GM19467 (cell line): ENCODE measurements at regions not wholly inside any gene's neighbourhood (a gene's known extent, or its start where the extent isn't known, plus 50 kb on each side); places are given as distances from the start of the nearest gene placed in this dataset.

Source experiments
- ATAC-seq: cut with Tn5 transposase; IDR thresholded peaks from one replicate; pipeline ENCODE4 v1.9.1; 2021; ENCODE audit warnings: mild to moderate bottlenecking, moderate library complexity; ENCODE audit not compliant: unreplicated experiment

DNA sequence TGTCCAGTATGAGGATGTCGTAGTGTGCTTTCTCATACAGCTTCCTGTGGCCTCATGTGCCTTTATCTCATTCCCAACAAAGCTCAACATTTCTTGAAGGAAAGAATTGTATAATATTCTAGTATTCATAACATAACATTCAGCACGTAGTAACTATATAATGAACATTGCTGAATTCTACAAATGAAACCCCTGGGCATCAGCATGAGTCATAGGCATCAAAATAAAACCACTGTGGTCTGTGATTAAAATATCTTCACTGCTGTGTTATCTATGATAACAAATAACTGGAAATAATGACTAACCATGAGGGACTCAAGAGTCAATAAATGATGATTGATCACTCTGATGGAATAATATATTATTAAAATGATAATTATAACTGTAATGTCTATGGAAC is 255.2 kb downstream of the EMP1 start:
- no peak for ATAC-seq

DNA sequence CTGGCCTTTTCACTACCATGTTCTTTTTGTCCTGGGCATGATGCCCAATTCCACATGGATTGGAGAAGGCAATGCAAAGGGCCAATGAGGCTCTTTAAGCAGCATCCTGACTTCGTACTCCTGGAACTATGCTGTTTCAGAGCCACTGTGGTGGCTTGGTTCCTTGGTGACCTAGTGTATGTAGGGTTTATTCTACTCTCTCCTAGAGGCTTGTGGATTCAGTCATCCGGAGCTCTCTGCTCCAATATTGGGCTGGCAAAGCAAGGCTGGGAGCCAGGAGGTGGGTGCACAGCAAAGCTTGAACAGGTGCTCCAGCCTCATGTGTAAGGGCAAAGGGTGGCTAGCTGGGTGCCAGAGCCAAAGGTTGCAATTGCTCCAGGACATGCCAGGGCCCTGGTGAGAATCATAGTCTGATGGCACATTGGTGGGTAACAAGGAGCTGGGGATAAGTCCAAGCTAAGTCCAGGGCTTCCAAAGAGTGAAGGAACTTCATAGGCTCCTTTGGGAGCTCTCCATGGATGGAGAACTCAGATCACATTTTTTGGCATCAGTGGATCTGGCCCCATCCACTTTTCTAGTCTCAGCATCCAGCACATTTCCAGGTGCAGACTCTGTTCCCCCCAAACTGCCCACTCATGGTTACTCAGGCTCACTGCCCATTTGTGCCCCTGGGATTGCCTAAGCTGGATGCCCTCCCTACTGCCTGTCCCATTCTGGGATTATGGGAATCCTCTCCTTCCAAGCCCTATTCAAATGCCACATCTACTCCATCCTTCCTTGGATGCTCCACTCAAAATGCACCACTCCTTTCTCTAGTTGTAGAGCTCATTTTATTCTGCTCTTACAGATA is 253.9 kb downstream of the EMP1 start:
- ATAC-seq = no peak

DNA sequence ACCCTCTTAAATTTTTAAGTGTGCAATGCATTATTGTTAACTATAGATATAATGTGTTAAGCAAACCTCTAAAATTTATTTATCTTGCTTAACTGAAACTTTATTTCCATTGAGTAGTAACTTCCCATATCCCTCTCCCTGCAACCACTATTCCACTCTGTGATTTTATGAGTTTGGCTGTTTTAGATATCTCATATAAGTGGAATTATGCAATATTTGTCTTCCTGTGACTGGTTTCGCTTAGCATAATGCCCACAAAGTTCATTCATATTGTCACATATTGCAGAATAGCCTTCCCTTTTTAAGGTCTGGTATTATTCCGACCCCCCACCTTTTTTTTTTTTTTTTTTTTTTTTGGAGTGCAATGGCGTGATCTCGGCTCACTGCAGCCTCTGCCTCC is 247.6 kb downstream of the EMP1 start:
- ATAC-seq = no peak

DNA sequence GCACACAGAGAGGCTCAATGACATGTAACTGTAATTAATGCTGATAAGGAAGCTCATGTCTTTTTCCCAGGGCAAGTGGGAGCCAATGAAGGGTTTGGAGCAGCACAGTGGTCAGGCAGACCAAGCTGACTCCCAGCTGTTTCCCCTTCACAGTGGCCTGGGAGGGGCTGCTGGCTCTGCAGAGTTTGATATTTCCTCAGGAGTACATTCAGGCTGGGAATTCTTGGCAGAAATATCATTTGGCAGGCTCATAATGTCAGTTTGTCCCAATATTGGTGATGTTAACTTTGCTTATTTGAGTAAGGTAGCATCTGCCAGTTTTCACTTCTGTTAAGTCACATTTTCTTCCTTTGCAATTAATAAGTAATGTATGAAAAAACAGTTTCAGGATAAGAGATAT is 247.0 kb downstream of the EMP1 start:
- ATAC-seq = no peak

DNA sequence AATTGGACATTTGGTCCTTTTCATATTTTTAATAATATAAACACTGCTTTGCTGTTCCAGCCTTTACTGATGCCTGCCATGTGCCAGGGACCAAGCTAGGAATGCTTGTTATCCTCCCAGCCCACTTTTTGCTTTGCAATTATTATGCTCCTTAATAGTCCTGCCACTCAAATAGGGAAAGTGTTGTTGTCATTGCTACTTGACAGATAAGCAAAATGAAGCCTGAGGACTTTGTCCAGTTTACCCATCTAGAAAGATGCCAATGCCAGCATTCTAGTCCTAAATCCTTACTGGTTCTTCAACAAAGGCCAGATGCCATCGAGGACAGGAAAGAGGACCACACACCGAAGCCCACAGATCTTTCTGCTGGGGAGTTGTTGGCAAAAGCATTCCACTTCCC is 246.5 kb downstream of the EMP1 start:
- no peak for ATAC-seq

DNA sequence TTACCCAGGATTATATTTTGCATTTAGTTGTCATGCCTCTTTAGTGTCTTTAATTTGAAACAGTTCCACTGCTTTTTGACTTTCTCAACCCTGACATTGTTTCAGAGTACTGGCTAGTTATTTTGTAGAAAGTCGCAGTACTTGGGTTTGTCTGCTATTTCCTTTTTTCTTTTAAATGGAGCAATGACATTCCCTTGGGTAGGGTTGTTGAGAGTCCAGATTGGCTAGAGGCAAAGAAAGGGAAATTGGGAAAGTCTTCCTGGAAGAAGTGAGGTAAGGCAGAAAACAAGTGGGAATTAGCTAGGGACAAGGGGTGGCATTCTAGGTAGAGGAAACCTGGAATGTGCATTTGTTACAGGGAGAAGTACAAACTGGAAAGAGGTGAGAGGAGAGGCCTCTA is 245.9 kb downstream of the EMP1 start:
- no peak for ATAC-seq

DNA sequence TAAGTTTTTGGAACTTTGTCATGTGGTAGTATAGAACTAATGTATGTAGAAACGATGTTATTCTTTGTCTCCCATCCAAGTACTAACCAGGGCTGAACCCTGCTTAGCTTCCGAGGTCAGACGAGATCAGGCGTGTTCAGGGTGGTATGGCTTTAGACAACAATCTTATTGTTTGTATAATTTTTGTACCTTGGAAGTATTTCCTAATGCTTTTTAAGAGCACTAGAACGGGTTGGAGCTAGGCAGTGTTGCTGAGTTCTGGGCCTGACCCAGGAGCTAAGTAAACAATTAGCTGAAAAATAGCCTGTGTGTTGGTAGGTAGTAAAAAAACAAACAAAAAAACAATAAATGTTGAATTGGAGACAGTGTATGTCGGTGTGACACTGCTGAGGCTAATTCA is 244.3 kb downstream of the EMP1 start:
- ATAC-seq = no peak

DNA sequence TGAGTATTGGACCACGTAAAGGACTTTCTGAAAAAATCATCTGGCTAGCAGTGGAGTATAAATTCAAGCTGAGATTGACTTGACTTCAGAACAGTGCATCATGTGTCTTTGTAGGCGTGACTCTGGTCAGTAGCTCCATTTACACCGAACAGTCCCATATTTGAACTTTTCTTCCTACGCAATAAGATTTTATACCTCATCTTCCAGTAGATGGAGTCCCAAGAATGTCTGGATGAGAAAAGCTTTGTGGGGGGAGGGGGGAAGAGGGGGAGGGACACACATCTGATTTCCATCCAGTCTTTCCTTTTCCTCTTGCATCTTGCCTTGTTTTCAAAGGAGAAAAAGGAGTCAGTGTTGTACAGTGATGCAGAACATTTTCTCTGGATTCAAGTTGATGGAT is 241.0 kb downstream of the EMP1 start:
- ATAC-seq = no peak

DNA sequence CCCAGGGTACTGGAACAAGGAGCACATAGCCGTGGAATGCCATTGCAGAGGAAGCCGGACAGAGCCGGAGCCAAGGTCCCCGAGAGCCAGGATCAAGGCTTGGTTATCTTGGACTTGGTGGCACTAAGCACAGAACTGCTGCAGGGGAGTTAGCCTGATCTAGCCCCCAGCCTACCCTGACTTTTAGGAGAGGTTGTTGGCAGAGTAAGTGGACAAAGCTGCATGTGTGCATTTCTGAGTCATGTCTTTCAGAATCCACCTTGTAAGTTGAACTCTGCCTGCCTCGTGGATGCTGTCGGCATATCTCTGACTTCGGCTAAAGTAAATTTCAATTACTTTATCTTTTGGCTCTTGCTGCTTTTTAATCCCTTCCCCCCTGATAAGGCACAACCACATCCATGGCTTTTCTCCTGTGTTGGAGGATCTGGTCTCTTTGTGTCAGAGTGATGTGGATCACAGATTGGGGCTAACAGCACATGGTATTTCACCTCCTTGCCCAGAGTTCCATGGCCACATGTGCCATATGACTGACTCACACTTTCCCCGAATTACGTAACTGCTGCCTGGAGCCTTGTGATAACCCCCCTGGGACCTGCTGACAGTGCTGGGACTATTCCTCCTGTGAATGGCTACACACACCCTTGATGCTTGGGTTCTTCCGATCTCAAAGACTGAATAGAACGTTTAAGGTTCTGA is 240.3 kb downstream of the EMP1 start:
- ATAC-seq = no peak

DNA sequence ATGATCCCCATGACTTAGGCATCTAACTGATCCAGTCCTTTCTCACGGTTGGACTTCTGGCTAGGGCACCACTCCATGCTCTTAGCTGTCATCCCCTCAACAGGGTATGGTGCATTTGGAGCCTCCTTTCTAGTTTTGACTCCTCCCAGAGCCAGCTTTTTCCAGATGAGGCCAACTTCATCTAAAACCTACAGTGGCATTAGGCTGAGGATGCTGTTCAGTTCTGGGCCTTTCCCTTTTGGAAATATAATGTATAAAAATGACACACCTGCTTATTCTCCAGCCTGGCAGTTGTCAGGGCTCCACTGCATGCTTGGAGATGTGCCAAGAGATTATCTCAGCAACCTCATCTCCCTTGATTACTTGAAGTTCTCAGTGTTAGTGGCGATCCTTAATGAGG is 239.7 kb downstream of the EMP1 start:
- ATAC-seq = no peak

DNA sequence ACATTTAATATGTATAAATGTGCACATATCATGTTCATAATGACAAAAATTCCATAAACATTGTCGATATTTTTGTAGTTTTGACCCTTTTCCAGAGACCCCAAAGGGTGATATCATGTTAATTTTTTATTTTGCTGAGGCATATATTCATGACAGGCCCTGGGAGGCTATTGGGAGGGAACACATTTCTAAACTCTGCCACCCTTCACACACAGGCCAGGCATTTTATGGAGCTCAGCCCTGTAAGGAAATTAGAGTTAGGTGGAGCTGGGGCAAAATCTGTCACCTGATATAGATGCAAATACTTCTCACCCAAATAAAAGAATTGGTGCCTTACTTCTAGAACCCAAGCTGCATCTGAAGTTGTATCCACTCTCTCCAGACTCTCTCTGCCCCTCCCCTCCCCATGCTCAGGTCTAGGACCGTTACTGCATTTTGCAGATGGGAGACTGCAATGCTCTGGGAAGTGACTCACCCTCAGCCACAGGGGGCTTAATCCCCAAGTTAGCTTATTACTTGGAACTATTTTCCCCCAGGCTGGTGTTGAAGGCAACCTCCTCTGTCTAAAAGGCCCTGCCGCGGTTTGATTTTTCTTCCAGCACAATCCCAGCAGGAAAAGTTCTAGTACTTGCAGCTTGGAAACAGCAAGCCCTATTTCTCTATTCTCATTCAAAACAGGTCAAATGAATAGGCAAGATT is 238.9 kb downstream of the EMP1 start:
- ATAC-seq = no peak

DNA sequence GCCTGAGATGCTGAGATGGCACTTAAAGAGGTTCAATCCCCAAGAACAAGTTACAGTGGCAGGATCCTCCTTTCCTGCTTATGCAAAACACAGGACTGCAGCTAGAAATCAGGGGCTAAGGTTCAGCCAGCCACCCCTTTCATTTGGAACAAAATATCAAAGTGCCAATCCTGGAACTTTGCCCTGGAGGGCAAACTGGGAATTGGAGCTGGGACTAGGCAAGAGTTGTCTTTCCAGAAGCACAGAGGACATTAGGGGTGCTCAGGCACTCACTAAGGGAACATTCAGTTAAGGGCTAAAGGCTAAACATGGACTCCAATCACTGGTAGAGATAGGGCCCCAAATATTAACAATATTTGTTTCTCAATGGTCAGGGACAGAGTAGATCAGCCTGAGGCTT is 237.2 kb downstream of the EMP1 start:
- ATAC-seq = no peak

DNA sequence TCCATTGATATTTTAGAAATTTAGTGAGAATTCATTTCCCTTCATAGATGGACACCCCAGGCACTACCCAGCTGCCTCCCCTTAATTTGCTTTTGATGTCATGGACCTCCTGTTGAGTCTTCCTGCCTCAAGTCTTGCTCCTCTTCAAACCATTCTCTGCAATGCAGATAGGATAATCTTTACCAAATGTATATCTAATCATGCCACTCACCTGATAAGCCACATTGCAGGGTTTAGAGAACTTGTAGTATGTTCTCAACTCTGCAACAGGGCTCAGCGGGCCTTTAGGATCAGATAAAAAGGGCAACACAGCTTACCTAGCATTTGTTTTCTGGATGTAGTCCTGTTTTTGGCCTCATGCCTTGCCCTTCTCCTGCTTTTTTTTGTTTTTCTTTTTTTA is 234.5 kb downstream of the EMP1 start:
- ATAC-seq = no peak

DNA sequence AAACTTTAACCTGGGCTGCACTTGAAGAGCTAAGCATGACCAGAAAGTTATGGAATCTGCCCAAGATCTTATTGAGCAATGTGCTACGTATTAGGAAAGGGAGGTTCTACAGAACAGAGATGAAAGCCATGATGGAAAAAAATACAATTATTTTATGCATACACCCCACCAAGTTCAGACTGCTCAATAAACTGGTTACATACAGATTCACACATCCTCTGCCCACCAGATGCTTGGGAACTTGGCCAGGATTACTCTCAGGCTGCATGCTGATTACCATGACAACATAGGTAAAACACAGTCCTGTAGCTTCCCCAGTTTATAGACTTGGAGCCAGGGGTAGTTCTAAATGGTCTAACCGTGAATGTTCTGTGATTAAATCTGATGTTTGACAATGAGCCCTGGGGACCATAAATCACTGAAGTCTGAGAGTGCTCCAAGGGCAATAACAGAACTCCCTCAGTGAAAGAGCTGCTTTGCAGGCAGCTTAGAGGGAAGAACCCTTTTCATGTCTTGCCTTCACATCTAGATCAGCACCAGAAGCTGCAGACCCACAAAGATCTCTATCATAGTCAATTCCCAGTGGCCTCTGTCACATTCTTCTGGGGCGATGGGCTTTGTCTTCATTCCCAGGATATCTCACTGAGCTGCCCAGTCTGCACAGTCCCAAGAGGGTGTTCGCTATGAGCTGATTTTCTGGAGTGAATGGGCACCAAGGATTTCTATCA is 232.2 kb downstream of the EMP1 start:
- no peak for ATAC-seq

DNA sequence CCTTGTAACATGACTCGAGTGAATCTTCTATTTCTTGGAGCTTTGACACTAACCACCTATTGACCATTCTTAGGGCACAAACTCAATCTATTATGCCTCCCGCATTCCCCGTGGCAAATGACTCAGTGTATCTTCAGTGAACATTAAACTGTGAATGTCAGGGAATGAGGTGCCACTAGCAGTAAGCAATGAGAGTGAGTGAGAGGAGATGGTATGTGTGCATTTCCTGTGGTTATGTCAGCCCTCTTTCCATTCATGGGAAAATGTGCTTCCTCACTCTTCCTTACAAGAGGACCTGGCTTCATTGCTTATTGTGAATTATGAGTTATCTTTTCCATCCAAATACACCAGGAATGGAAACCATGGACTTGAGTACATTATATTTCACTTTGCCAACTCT is 229.2 kb downstream of the EMP1 start:
- no peak for ATAC-seq

DNA sequence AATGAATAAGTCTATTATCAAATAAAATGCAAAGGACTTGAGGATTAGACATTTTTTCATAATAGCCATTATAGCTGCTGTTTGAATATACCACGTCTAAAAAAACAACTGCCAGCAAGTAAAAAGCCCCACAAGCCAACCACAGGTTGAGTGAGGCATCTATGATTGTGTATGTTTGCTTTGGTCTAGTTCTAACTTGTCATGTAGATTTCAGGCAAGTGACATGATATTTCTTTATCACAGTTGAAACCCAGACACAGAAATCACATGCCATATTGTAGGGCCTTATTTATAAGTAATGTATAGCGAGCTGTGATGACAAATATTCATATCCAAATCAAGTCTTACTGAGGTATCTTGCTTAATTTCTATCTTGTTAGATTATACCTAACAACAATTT is 225.8 kb downstream of the EMP1 start:
- no peak for ATAC-seq

DNA sequence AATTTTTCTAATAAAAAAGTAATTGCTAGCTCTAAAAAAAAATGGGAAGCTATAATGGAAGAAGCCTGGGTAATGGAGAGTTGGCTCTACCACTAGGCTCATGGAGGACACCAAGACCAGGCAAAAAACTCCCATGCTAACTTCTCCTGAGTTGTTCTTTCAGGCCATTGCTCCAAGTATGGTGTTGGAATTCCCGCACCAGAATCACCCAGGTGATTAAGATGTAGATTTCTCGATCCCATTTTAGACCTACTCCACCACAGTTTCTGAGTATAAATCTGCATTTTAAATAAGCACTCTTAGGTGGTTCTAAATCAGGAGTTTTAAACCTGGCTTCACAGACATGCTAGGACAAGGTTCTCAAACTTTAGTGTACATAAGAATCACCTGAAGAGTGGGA is 221.0 kb downstream of the EMP1 start:
- ATAC-seq = no peak

DNA sequence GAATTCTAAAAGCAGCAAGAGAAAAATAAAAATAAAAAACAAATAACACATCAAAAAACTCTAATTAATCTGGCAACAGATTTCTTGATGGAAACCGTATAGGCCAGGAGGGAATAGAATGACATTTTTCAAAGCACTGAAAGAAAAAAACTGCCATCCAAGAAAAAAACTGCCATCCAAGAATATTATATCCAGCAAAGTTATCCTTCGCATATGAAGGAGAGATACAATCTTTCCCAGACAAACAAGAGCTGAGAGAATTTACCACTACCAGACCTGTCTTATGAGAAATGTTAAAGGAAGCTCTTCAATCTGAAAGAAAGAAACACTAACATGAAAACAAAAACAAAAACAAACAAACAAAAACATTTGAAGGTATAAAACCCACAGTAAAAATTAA is 214.8 kb downstream of the EMP1 start:
- ATAC-seq = no peak

DNA sequence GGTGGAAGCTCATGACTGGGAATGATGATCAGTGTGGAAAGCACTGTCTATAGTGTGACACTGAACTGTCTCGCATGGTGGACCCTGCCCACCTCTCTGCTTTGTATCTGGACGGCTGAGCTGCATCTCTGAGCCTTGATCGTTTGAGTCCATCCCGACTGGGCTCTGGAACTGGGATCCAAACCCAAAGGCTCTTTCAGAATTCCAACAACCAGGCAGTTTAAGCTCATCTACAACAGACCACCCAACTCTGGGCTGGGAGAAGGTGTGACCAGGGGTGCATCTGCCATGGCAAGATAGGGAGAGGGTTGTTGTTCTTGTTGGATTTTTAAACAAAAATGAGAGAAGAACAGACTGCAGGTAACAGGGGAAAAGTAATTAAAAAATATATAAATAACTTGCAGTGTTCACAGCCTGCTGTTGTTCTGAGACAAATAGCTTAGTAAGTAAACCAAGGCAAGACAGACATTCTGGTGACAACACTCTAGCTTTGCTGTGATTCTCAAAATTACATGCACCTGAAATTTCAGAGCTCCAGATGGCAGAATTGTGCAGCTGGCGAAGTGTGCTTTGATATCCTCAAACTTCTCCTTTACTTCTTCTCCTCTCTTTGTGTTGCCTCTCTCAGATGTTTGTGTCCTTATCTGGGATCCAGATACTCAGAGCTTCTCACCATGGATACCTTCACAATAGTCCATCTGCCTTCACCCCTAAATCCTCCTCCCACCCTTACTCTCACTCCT is 209.6 kb downstream of the EMP1 start:
- ATAC-seq = no peak

DNA sequence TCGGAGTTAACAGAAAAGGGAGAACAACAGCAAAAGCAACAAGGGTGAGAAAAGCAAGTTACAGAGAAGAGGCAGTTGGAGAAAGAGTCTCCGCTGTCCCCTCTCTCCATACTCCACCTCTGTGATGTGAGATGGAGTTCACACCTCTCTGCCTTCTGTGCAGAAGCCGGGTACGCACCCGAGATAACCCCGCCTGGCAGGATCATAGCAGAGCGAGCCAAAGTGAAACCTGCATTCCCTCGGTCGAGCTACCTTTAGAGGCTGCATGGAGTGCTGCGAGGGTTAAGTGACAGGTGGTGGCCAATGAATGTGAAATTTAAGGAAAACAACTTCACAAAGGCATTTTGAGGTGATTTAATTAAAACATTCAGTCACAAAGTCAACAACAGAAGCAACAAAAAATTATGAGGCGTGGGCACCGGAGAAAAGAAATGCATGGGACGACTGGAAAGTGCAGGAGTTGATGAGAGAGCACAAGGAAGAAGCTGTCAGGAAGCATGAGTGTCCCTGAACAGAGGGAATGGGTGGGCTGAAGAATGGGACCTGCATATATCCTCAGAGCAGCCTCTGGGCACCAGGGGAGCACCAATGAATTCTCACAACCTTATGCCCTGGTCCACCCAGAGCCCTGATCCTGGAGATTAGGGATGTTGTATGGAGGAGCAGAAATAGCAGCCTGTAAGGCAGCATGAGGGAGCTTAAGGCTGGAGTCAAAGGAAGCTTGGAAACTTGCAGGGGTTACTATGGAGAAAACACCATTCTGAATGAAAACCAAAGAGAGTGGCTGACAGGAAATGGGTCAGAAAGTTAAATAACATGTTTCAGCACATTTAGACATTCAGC is 208.3 kb downstream of the EMP1 start:
- no peak for ATAC-seq
